ENCODE measurements at regions not wholly inside any gene's neighbourhood (a gene's known extent, or its start where the extent isn't known, plus 50 kb on each side); places are given as distances from the start of the nearest gene placed in this dataset.
"Not testable (repeated sequence)": the region's sequence is repeated elsewhere in the genome, so short reads cannot be mapped to it uniquely, and the experiment has no call there.

GRCh38 chr3:94462931-94463330 is 400.1 kb downstream of the NSUN3 start:
- no peak overlapping the region for H3K4me3 ChIP-seq (ENCODE audit: low read length)
- no peak for DNase-seq (ENCODE audit: low read depth)
- TF ChIP-seq CTCF (IDR thresholded peaks at IDR 0.05; ENCODE audit: insufficient read depth, low read depth, low read length, missing control alignments), result no peak

- H3K4me3 ChIP-seq (ENCODE audit: low read length), result no peak overlapping the region
- DNase-seq (ENCODE audit: low read depth), result no peak
- TF ChIP-seq CTCF (IDR thresholded peaks at IDR 0.05; ENCODE audit: insufficient read depth, low read depth, low read length, missing control alignments), result no peak
These were observed 409.6 kb downstream of the NSUN3 start for GRCh38 chr3:94472511-94472910.

- DNase-seq (ENCODE audit: low read depth), result no peak
- no peak overlapping the region for H3K4me3 ChIP-seq (ENCODE audit: low read length)
- no peak for TF ChIP-seq CTCF (IDR thresholded peaks at IDR 0.05; ENCODE audit: insufficient read depth, low read depth, low read length, missing control alignments)
These were observed 418.5 kb downstream of the NSUN3 start for GRCh38 chr3:94481226-94481898.

- no peak for DNase-seq (ENCODE audit: low read depth)
- H3K4me3 ChIP-seq (ENCODE audit: low read length), result no peak overlapping the region
- no peak for TF ChIP-seq CTCF (IDR thresholded peaks at IDR 0.05; ENCODE audit: insufficient read depth, low read depth, low read length, missing control alignments)
These were observed 419.8 kb downstream of the NSUN3 start for GRCh38 chr3:94482686-94483085.

GRCh38 chr3:94483403-94483802 is 420.5 kb downstream of the NSUN3 start:
- no peak overlapping the region for H3K4me3 ChIP-seq (ENCODE audit: low read length)
- TF ChIP-seq CTCF (IDR thresholded peaks at IDR 0.05; ENCODE audit: insufficient read depth, low read depth, low read length, missing control alignments), result no peak
- no peak for DNase-seq (ENCODE audit: low read depth)

- H3K4me3 ChIP-seq (ENCODE audit: low read length), result no peak overlapping the region
- TF ChIP-seq CTCF (IDR thresholded peaks at IDR 0.05; ENCODE audit: insufficient read depth, low read depth, low read length, missing control alignments), result no peak
- no peak for DNase-seq (ENCODE audit: low read depth)
These were observed 432.1 kb downstream of the NSUN3 start for GRCh38 chr3:94494992-94495391.

- H3K4me3 ChIP-seq (ENCODE audit: low read length), result no peak overlapping the region
- TF ChIP-seq CTCF (IDR thresholded peaks at IDR 0.05; ENCODE audit: insufficient read depth, low read depth, low read length, missing control alignments), result no peak
- no peak for DNase-seq (ENCODE audit: low read depth)
These were observed 437.3 kb downstream of the NSUN3 start for GRCh38 chr3:94500146-94500545.

GRCh38 chr3:94507354-94507753 is 444.5 kb downstream of the NSUN3 start:
- not testable (repeated sequence) for DNase-seq (ENCODE audit: low read depth); H3K4me3 ChIP-seq (ENCODE audit: low read length)

Data from epithelial cell of esophagus (primary cell).